NCI-H146 treated with DMSO at 0.1 percent for 48 hours (cell line): ENCODE measurements at regions not wholly inside any gene's neighbourhood (a gene's known extent, or its start where the extent isn't known, plus 50 kb on each side); places are given as distances from the start of the nearest gene placed in this dataset.

Experiments used
- DNase-seq: peaks from one replicate; lab custom pipeline; 2025; ENCODE audit not compliant: unreplicated experiment; lab: John Stamatoyannopoulos, UW

- DNase-seq, result no peak
Observed at GRCh38 chr12:34188974-34189373, 166.7 kb downstream of the ALG10 start.

- DNase-seq, result no peak
Observed at GRCh38 chr12:34190054-34190453, 167.8 kb downstream of the ALG10 start.

DNA sequence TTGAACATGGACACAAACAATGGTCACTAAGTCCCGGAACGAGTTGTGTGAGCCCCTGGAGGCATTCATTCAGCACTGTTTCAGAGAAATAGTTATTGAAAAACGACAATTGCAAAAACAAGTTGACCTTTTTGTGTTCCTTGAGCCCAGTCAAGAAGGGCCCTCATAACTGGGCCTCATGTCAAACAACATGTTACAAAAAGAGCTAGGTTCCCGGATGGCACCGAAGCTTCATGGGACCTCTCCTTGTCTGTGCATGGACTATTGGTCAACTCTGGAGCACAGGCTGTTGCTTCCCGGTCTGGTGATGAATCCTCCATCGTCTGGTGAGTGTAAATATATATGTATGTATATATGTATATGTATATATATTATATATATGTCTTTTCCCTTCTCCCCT, 176.6 kb downstream of the ALG10 start:
- DNase-seq, result no peak

DNA sequence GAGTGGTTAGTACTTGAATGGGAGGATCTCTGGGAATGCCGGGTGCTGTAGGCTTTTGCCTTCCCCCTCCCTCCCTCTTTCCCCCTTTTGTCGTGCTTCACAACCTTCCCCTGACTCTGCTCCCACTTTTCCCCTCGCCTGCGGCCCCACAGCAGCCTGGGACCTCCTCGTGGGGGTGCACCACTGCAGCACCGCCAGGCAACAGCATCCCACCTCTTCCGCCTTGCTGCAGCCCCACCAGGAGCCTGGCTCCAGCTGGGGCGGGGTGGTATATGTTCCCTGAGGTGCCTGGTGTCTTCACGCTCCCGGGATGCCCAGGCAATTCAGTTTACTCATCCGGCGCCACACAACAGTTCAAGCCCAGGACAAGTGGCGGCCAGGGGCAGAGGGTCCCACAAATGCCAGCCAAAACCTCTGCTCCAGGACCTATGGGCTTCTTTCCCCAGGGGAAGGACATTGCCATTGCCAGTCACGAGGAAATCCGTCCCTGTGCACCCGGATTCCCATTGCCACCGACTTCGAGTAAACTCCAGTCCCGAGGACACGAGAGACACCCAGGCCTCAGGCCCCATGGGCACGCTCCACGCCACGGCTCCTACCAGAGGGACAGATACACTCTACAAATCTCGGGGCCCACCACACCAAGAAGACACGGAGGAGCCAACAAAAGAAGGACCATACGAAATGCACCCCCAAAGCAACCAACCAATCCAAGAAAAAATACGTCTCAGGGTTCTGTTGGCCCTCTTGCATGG, 181.7 kb downstream of the ALG10 start:
- DNase-seq, result no peak

DNA sequence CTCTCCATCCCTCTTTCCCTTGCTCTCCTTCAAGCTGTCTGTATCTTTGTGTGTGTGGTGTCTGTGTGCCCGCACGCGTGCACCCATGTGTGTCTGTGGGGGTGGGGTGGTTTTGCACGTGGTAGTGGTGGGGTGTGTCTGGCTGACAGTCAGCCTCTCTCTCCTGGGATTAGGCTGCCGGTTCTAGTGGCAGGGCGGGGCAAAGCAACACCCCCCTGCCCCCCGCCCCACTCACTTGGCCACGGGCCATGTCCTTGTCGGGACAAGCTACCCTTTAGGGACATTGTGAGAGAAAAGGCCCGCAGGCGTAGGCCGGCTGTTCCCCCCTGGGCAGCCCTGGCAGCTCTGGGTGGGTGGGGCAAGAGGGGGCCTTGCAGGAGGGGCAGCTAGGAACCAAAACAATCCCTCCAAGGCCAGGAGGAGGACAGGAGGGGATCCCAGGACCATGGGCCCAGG, 182.6 kb downstream of the ALG10 start:
- DNase-seq, result no peak

- no peak for DNase-seq
Observed at GRCh38 chr12:34205401-34205800, 183.1 kb downstream of the ALG10 start.

DNA sequence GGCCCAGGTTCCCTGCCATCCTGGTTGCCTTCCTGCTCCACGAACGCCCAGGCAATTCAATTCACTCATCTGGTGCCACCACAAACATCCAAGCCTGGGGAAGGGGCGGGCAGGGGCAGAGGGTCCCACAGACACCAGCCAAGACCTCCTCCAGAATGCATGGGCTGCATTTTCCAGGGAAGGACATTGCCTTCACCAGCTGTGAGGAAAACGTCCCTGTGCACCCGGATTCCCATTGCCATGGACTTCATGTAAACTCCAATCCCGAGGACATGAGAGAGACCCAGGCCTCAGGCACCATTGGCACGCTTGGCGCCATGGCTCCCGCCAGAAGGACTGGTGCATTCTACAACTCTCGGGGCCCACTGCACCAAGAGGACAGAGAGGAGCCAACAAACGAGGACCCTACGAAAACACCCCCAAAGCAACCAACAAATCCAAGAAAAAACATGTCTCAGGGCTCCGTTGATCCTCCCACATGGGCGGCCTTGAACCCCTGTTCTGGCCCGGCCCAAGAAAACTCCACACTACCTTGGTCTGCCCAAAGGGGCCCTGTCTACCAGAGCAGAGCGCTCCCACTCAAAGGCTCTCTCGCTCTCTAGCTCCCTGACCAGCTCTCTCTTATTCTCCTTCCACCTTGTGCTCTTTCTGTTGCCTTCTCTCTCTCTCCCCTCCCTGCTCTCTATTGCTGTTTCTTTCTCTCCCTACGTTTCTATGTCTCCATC, 183.9 kb downstream of the ALG10 start:
- no peak for DNase-seq

DNA sequence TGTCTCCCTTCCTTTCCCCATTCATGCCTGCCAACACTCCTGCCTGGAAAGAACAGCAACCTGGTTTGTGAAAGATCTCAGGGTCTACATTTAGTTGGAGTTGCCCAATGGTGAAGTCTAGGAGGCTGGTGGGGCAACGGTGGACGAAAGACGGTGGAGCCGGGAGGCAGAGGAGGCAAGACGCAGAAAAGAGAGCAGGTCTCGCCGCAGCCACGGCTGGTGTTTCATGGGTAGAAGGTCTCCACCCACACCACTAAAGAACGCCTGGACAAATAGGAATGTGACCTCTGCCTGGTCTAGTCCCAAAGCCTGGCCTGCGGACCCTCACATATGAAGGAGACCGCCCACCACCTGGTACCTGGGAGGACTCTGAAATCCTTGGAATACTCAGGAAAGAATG, 185.6 kb downstream of the ALG10 start:
- no peak for DNase-seq

DNA sequence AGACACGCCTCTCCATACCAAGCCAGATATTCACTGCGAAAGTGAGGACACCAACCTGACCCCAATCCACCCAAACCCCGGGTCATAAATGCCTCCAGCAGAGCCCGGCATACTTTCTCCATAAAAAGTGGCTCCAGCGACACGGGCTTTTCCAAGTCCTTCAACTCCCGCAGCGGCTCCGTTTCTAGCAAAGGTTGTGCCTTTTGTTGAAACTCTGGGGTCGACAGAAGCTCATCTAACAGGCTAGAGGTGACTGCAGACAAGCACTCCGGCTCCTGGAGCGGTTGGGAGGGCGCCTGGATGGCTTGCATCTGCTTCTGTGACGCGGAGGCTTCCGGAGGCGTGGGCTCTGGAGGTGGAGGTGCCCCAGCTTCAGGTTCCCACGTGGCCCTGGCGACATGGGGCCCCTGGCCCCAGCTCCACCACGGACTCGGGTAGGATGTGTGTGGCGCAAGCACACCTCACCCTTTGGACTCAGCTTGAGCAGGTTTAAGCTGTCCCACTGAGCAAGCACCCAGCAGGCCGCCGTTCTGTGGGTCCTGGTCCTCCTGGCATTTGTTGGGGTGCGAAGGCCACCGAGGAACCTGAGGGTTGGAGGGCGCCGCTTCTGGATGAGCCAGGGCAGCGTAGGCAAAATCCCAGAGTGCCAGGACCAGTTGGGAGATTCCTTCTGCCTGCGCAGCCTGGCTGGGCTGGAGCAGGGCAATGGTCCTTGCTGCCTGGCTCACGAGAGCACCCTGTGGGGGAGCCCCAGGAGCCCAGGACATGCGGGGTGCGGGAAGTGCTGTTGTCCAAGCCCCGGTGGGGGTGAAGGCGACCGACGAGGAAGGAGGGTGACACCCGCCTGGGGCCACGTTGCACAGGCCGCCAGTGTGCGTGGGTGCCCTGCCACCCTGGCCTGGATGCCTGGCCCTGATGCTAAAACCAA, 186.3 kb downstream of the ALG10 start:
- DNase-seq, result no peak

DNA sequence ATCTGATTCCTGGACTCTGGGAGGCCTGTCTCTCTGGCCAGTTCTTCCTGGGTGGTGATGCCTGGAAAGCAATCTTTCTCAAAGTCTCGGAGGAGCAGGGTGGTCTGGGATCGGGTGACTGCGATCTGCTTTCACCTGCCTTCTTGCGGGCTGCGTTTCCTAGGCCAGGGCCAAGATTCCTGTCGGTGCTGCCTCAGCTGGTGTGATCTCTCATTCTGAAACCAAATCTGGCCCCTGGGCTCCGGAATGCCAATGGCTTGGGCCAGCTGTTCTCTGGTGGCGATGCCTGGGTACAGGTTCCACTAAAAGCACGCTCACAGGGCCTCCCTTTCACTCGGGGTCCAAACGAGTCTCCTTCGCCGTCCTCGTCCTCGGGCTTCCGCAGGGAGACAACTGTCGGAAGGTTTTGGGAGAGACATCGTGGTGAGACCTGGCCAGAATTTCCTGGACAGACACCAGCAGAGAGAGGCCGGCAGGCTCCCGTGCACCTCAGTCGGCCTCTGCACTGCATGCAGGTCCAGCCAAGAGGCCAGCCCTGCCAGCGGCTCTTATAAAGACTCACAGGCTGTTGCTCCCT, 187.1 kb downstream of the ALG10 start:
- no peak for DNase-seq

GRCh38 chr12:34210183-34210582, 187.9 kb downstream of the ALG10 start:
- DNase-seq, result no peak

GRCh38 chr12:34210689-34211530, 188.6 kb downstream of the ALG10 start:
- DNase-seq, result no peak

DNA sequence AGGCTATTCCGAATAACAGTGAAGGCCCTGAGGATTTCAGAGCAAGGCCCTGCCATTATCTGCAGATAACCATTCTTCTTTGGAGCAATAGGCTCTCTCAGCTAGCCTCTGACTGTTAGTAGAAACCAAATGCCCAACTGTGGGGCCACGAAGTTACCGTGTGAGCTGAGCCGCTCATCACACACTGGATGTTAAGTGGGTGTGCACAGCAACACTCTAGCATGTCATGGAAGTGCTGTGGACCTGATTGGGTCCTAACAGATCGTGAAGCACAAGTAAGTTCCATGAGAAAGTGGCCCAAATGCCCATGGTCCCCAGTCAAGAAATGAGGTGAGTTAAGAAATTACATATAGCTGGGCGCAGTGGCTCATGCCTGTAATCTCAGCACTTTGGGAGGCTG, 190.4 kb downstream of the ALG10 start:
- DNase-seq, result no peak

DNA sequence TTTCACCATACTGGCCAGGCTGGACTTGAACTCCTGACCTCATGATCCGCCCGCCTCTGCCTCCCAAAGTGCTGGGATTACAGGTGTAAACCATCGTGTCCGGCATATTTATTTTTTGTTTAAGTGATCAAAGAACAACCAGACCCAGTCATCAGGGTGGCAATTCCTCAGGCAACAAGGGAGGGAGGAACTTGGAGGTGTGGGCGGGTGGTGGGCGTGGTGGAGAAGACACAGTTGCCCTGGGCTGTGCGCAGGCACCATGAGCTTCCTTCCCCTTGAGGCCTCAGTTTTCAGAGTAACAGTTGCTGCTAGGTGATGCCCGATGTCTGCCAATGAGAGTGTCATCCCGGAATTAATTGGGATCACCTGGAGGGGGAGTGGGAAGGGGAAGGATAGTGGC, 191.7 kb downstream of the ALG10 start:
- no peak for DNase-seq

GRCh38 chr12:34215213-34215892, 193.1 kb downstream of the ALG10 start:
- no peak for DNase-seq

- no peak for DNase-seq
Observed at GRCh38 chr12:34215893-34216285, 193.6 kb downstream of the ALG10 start.

GRCh38 chr12:34217660-34218059, 195.4 kb downstream of the ALG10 start:
- no peak for DNase-seq

DNA sequence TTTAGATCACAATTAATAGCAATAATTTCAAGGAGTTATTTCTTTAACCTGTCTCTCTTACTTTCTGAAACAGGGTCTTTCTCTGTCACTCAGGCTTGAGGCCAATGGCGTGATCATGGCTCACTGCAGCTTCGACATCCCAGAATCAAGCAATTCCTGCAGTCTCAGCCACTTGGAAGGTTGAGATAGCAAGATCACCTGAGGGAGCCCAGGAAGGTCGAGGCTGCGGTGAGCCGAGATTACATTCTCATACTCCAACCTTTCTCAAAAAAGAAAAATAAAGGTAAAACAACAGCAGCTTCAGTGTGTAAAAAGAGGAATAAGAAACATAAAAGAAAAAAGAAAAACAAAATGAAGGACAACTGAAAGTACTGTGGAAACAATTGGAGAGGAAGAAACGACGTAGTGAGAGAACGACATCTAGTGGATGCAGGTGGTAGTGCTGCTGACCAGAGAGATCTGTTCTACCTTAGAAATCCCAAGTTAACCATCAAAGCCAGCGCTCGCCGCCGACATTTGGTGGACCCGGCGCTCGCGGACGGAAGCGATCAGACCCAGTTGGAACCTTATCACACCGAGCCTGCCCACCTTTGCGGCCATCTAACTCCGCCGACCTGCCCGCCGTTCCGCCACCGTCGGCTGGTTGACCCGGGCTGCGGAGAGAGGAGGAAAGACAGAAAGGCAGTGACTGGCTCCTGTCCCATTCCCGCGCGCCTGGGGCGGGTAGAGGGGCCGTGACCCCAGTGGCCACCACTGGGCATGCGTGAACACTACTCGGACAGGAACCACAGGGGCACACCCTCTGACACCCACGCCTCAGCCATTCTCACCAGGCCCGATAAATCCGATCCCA, 196.1 kb downstream of the ALG10 start:
- DNase-seq, result peak; percentile 57
